HG02943 (cell line): ENCODE measurements at regions not wholly inside any gene's neighbourhood (a gene's known extent, or its start where the extent isn't known, plus 50 kb on each side); places are given as distances from the start of the nearest gene placed in this dataset.

Experiments
- ATAC-seq: cut with Tn5 transposase; IDR thresholded peaks from one replicate; pipeline ENCODE4 v1.9.1; 2021; ENCODE audit warnings: mild to moderate bottlenecking, low read depth, moderate library complexity; ENCODE audit not compliant: unreplicated experiment

GRCh38 chr15:85847031-85847430 is 52.3 kb upstream of the KLHL25 start:
- no peak for ATAC-seq

GRCh38 chr15:85849946-85850345 is 55.2 kb upstream of the KLHL25 start:
- no peak for ATAC-seq

DNA sequence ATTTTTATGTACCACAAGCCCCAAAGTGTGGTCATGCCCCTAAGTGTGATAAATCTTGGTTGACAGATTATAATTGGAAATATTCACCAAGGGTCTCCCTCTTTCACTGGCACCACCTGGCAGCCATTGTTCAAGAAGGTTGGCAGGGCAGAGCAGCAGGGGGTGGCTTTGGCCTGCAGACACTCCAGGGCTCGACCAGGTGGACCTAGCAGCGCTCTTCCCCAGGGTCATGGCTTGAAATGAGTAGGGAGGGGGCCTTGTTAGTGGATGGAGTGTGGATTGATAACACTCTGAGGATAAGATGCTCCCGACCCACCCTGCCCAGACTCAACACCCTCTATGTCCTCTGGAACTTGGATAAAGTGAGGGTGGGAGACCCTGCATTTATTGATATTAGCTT is 58.2 kb upstream of the KLHL25 start:
- ATAC-seq: no peak

DNA sequence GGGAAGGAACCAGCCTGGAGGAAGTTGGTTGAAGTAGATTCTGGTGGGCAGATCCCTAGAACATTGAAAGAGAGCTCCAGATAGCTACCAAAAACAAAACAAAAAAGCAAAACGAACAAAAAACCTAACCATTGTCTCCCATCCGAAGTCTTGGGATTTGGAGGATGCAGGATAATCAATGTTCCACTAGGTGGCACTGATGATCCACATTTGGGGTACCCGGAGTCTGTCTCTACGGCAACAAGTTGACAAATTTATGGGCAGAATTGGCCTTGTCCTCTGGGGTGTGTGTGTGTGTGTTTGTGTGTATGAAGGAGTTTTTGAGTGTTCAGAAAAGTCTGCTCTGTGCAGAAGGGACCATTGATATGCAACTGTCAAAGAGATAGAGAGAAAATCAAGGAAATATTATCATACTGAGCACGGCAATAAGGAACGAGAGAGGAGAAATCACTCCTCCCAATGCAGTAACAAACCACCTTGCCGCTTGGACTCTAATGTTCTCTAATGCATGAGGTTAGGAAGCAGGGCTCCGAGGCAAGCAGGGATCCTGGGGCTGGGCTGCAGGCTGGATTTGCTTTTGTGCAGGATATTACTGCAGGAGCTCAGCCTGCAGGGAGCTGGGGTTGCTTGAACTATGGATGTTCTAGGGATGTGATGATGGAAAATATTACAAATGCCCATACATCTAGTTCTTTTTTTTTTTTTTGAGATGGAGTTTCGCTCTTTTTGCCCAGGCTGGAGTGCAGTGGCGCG is 59.8 kb upstream of the KLHL25 start:
- ATAC-seq: no peak

DNA sequence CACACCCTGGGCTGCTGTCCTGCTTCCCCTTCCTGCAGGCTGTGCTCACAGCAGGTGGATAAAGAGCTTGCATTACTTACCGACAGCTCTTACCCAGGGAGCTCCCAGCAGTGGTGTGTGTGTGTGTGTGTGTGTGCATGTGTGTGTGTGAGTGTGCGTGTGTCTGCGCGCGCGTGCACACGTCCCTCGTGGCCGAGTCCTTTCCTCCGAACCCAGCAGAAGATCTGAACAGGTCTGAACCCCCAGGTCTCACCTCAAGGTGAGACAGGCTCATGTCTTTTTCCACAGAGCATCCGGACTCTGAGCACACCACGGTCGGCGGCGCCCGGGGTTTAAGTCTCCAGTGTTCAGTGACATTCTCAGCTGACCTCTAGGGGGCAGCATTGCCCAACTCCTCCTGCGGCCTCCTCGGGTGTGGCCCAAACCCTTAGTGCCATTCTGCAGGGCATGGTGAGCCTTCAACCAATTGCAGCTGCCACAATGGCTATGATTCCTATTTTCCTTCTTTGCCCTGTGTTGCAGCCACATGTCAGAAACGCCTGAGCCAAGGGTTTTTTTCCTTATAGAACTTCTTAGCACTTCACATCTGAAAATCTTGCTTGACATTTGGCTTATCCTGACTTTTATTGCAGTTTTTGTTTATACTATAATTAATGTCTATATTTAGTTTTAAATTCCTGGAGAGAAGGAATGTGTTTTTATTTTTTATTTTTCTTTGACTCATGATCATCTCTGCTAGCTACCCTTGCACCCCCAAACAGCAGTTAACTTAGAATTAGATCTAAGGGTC is 64.1 kb upstream of the KLHL25 start:
- peak; percentile 91 for ATAC-seq

DNA sequence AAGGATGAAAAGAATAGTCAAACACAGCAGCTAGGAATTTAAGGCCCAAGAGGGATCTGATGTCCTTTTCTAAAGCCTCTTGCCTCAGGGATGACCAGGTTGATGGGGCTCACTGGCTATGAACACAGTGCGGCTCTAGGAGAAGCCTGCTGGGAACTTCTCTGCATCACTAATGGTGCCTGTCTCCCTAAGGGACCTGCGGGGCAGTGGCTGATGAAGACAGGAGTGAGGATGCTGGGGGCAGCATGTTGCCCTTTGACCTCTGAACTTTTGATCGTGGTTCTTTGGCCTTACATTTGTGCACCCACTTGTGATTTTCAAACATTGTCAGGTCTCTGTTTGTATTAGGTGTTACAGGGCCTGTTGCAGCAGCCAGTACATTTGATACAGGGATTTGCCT is 64.9 kb upstream of the KLHL25 start:
- ATAC-seq: no peak

- no peak for ATAC-seq
Measured at GRCh38 chr15:85860394-85861161, 65.9 kb upstream of the KLHL25 start.

GRCh38 chr15:85865070-85865684 is 70.5 kb upstream of the KLHL25 start:
- ATAC-seq: no peak

GRCh38 chr15:85867250-85867649 is 72.5 kb upstream of the KLHL25 start:
- ATAC-seq: no peak

DNA sequence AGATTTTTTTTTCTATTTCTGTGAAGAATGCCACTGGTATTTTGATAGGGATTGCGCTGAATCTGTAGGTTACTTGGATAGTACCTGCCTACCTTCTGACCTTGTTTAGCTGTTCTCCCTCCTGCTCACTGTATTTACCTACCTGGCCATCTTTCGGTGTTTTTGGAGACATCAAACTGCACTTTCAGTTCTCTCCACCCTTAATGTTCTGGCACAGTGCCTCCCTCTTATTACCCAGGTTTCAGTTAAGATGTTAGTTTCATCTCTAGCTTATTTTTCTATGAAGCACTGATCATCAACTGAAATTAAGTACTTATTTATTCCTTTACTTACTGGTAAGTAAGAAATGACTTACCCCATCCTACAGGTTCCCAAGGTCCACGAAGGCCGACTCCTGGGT is 74.4 kb upstream of the KLHL25 start:
- no peak for ATAC-seq

DNA sequence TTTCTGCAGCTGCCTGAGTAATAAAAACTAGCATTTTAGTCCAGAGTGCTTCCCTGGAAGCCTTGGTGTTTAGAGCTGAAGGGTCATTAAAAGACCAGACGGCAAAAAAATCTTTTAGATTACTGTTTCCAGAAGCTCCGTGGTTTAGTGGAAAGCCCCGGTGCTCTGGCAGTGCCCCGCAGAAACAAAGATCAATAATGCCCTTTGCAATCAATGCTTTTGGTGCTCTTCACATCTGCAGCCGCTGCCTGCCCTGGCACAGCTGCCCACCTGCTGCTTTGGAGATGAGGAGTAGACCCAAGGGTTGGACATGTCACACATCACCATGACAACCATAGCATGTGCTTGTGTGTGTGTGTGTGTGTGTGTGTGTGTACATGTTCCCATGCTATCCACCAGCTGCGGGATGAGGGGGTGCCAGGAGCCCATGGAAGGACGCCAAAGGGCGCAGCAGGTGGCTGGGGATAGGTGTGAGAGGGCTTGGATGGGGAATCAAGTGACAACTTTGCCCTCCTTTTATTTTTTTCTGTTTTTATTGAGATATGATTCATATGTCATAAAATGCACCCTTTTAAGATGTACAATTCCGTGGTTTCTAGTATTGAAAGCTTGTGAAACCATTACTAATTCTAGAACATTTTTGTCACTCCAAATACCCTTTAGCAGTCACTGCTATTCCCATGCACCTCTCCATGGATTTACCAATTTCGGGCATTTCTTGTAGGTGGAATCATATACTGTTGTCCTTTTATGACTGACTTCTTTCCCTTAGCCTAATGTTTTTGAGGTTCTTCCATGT is 75.7 kb upstream of the KLHL25 start:
- ATAC-seq: no peak

DNA sequence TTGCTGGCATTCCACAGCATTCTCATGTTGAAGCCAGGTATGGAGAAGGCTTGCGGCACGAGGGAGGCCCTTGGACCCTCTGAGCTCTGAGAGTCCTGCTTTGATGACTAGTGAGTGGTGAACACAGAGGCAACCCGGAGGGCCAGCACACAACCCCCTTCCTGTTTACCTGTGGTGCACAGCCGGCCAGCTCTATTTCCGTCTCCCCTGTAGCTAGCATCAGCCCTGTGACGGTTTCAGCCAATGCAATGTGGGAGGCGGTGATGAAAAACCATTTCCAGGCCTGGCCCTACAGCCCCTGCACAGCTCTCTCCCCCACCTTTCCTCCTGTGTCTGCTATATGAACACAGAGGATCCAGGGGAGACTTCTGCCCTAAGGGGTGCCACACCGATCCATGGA is 76.8 kb upstream of the KLHL25 start:
- ATAC-seq: no peak

DNA sequence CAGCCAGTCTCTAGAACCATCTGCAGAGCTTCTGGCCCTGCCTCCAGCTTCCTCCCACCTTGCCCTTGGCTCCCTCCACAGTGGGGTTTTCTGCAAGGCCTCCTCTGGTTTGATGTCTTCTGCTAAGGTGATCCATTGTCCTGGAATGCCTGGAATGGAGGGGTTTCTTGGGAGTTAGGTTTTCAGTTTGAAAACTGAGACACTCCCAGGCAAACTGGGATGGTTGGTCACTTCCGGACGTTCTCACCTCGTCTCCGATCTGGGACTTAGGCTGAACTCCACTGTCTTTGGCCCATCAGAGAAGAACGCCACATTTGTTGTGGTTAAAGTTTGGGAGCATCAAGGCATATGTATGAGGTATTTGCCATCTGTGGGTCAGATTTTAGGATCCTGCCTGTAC is 77.4 kb upstream of the KLHL25 start:
- no peak for ATAC-seq

- no peak for ATAC-seq
Measured at GRCh38 chr15:85874236-85874635, 79.5 kb upstream of the KLHL25 start.

GRCh38 chr15:85875756-85876155 is 81.0 kb upstream of the KLHL25 start:
- no peak for ATAC-seq

GRCh38 chr15:85878828-85879225 is 84.1 kb upstream of the KLHL25 start:
- no peak for ATAC-seq

GRCh38 chr15:85879334-85880163 is 84.8 kb upstream of the KLHL25 start:
- ATAC-seq: no peak

- ATAC-seq: no peak
Measured at GRCh38 chr15:85880501-85881190, 85.9 kb upstream of the KLHL25 start.
